GM12872 (cell line): ENCODE measurements at regions not wholly inside any gene's neighbourhood (a gene's known extent, or its start where the extent isn't known, plus 50 kb on each side); places are given as distances from the start of the nearest gene placed in this dataset.

Source experiments
- CTCF ChIP-seq: IDR thresholded peaks from 3 replicates; pipeline ENCODE4 v1.5.1; 2011; ENCODE audit warnings: low read depth, mild to moderate bottlenecking, low read length, moderate library complexity; ENCODE audit not compliant: insufficient read depth

- no peak for TF ChIP-seq CTCF
These were observed 188.9 kb upstream of the HDAC9 start for GRCh38 chr7:18306696-18307095.

- TF ChIP-seq CTCF: no peak
These were observed 186.6 kb upstream of the HDAC9 start for GRCh38 chr7:18308938-18309337.

GRCh38 chr7:18312482-18312881 is 183.1 kb upstream of the HDAC9 start:
- TF ChIP-seq CTCF: no peak

GRCh38 chr7:18313965-18314364 is 181.6 kb upstream of the HDAC9 start:
- no peak for TF ChIP-seq CTCF

- no peak for TF ChIP-seq CTCF
These were observed 180.3 kb upstream of the HDAC9 start for GRCh38 chr7:18315241-18315640.

GRCh38 chr7:18317941-18318340 is 177.6 kb upstream of the HDAC9 start:
- TF ChIP-seq CTCF: no peak

- TF ChIP-seq CTCF: no peak
These were observed 175.1 kb upstream of the HDAC9 start for GRCh38 chr7:18320422-18320821.
